HG02623 (cell line): ENCODE measurements at regions not wholly inside any gene's neighbourhood (a gene's known extent, or its start where the extent isn't known, plus 50 kb on each side); places are given as distances from the start of the nearest gene placed in this dataset.
A peak's percentile ranks its signal among the peaks of the same experiment; 100 is the strongest.

ENCODE experiments used
- ATAC-seq: cut with Tn5 transposase; IDR thresholded peaks from one replicate; pipeline ENCODE4 v1.9.1; 2021; ENCODE audit warnings: moderate library complexity; ENCODE audit not compliant: unreplicated experiment

- peak; percentile 93 for ATAC-seq
Observed at GRCh38 chr10:25113191-25114035, 61.4 kb upstream of the GPR158 start.

- ATAC-seq: no peak
Observed at GRCh38 chr10:25114036-25114411, 60.8 kb upstream of the GPR158 start.

- ATAC-seq: no peak
Observed at GRCh38 chr10:25117757-25118156, 57.0 kb upstream of the GPR158 start.

GRCh38 chr10:25120188-25120587, 54.6 kb upstream of the GPR158 start:
- no peak for ATAC-seq
